Naive thymus-derived CD8-positive, alpha-beta T cell (primary cell): ENCODE measurements at regions not wholly inside any gene's neighbourhood (a gene's known extent, or its start where the extent isn't known, plus 50 kb on each side); places are given as distances from the start of the nearest gene placed in this dataset.

ENCODE experiments used
- ATAC-seq, 2 donors: fragments of 150-1000 bp; cut with Tn5 transposase in 1 of 2; sonication (Bioruptor Pico), chemical (Tn5 transposase) in 1 of 2; 1 replicate in 1 of 2; 2 replicates in 1 of 2; pipeline ENCODE4 v1.10.0; 2021; ENCODE audit warnings: mild to moderate bottlenecking in 2 of 2, moderate library complexity in 2 of 2
- POLR2A ChIA-PET: fragments of 350-600 bp; sonication (Branson Sonifier 250); formaldehyde crosslinking; loops from one replicate; lab custom pipeline; 2021; ENCODE audit warnings: antibody characterized with exemption; lab: Charles Lee
- DNase-seq, 10 donors: peaks; one replicate each; pipeline versions ENCODE4 v3.0.0 to v3.0.0-alpha.2; 2020 to 2022
- H3K27ac Mint-ChIP-seq, 10 donors: one replicate each; pipeline ENCODE4 v1.8.0; 2020 to 2022; ENCODE audit warnings: mild to moderate bottlenecking in 10 of 10, mixed read lengths in 10 of 10, moderate library complexity in 4 of 10, inconsistent platforms in 1 of 10
- H3K27me3 Mint-ChIP-seq, 5 donors: one replicate each; pipeline ENCODE4 v1.8.0; 2021 to 2022; ENCODE audit warnings: mixed read lengths in 5 of 5
- H3K36me3 Mint-ChIP-seq, 3 donors: one replicate each; pipeline ENCODE4 v1.8.0; 2020 to 2022; ENCODE audit warnings: mixed read lengths in 3 of 3, mild to moderate bottlenecking in 2 of 3, inconsistent platforms in 1 of 3
- H3K4me1 Mint-ChIP-seq, 4 donors: one replicate each; pipeline ENCODE4 v1.8.0; 2021 to 2022; ENCODE audit warnings: mixed read lengths in 4 of 4
- H3K4me3 Mint-ChIP-seq, 10 donors: one replicate each; pipeline ENCODE4 v1.8.0; 2020 to 2022; ENCODE audit warnings: mild to moderate bottlenecking in 10 of 10, mixed read lengths in 10 of 10, moderate library complexity in 6 of 10, inconsistent platforms in 1 of 10
- H3K9me3 Mint-ChIP-seq, 9 donors: one replicate each; pipeline ENCODE4 v1.8.0; 2020 to 2022; ENCODE audit warnings: mixed read lengths in 9 of 9, mild to moderate bottlenecking in 3 of 9, inconsistent platforms in 1 of 9, moderate library complexity in 1 of 9

DNA sequence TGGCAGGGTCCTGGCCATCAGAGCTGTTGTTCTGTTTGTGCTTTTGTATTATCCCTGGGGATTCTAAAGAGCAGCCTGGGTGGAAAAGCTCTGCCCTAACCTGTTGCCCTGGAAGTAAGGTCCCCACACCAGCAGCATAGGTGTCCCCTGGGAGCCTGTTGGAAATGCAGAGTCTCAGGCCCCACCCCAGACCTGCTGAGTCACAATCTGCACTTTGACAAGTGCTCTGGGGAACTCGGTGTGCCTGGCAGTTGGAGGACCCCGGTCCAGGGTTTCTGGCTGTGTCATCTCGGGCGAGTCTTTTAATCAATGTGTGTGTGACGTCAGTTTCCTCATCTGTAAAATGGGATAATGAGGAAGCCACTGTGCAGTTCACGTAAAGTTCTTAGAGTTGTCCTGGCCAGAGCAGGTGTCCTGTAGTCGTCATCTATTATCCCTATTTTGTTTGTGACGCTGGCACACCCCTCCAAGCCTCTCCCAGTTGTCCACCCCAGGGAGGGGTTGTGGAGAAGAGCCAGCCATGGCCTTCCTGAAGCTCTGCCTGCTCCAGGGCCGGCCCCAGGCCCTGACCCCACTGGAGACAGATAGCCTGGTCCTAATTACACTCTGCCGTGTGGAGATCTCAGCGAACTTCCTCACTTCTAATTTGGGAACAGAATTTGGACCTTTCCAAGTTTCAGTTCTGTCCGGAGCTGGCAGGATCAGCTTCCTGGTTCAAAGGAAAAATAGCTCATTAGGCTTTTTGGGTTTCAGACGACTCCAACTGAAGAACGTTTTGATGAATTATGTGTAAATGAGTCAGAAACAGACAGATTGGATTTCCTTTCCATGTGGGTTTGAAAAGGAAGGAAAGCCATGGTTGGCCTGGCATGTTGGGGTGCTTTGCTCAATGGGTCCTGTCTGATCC lies 295.7 kb upstream of the FOXF1 start:
- Mint-ChIP-seq H3K4me3 (no peak overlapping the region), H3K4me1 (peaks cover 0 to 14% (median 11%) of the 10 kb centered on the region in 4 donors), H3K27me3 (peaks cover 0 to 16% (median 7%) of the 10 kb centered on the region in 5 donors), H3K9me3 (peaks cover 0 to 15% (median 6%) of the 10 kb centered on the region in 9 donors), H3K36me3 (peaks cover 0 to 2% (median 0%) of the 10 kb centered on the region in 3 donors), H3K27ac (no peak overlapping the region)
- DNase-seq = no peak
- POLR2A ChIA-PET = no interaction called here
- no peak for ATAC-seq

DNA sequence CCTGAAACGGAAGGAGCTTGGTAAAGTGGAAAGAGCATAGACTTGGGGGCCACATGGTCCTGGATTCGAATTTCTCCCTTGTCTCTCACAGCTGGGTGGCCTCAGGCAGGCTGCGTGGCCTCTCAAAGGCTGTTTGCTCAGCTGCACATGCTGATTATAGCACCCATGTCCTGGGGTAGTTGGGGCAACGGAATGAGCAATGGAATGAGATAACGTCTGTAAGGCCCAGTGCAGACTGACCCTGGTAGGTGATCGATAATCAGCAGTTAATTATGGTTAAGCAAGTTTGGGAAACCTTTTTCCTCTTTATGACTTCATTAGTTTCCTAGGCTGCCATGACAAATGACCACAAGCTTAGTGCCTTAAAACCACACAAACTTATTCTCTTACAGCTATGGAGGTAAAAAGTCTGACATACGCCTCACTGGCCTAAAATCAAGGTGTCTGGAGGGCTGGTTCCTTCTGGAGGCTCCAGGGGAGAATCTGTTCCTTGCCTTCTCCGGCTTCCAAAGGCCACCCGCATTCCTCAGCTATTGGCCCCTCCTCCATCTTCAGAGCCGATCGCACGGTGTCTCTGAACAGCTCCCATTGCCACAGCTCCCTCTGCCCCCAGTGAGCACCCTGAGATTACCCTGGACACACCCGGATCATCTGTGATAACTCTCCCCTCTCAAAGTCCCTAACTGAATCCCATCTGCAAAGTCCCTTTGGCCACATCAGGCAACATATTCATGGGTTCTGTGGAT lies 294.9 kb upstream of the FOXF1 start:
- H3K27ac Mint-ChIP-seq = peak overlapping the region in 1 of 10 donors; percentile 3
- peaks cover 0 to 15% (median 6%) of the 10 kb centered on the region in 9 donors for H3K9me3 Mint-ChIP-seq
- POLR2A ChIA-PET = no interaction called here

DNA sequence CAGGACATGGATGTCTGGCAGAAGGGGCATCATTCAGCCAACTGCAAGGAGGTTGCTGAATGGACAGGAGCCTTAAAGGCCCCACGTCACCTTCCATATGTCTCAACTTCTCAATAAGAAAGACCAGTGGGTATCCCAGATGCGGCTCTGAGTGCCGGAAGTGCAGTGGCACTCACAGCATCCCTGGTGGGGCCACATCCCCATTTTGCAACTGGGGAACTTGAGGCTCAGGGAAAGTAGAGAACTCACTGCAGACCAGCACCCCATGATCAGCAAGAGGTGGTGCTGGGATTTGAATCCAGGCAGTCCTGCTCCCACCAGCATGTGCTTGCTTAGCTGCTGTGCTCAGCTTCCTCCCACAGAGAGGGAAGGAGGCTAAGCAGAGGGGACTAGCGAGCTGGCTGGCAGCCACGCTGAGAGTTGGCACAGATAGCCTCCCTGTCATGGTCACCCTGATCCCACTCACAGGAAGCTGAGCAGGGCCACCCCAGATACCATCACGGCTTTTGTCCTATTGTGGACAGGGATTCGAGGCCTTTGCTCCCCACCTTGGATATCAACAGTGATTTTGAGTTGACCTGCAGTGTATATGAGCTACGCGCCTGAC lies 294.2 kb upstream of the FOXF1 start:
- Mint-ChIP-seq H3K36me3 (peaks cover 0 to 2% (median 0%) of the 10 kb centered on the region in 3 donors), H3K4me3 (no peak overlapping the region), H3K27ac (no peak overlapping the region), H3K9me3 (peaks cover 0 to 13% (median 6%) of the 10 kb centered on the region in 9 donors), H3K4me1 (peaks cover 0 to 14% (median 11%) of the 10 kb centered on the region in 4 donors), H3K27me3 (peaks cover 0 to 19% (median 7%) of the 10 kb centered on the region in 5 donors)
- POLR2A ChIA-PET = no interaction called here
- DNase-seq = no peak
- ATAC-seq = no peak

More for the DNA sequence above, 294.9 kb upstream of the FOXF1 start:
- no peak for ATAC-seq
- Mint-ChIP-seq H3K4me1 (peaks cover 0 to 14% (median 11%) of the 10 kb centered on the region in 4 donors), H3K36me3 (peaks cover 0 to 2% (median 0%) of the 10 kb centered on the region in 3 donors), H3K4me3 (no peak overlapping the region), H3K27me3 (peaks cover 0 to 19% (median 7%) of the 10 kb centered on the region in 5 donors)
- DNase-seq = no peak

DNA sequence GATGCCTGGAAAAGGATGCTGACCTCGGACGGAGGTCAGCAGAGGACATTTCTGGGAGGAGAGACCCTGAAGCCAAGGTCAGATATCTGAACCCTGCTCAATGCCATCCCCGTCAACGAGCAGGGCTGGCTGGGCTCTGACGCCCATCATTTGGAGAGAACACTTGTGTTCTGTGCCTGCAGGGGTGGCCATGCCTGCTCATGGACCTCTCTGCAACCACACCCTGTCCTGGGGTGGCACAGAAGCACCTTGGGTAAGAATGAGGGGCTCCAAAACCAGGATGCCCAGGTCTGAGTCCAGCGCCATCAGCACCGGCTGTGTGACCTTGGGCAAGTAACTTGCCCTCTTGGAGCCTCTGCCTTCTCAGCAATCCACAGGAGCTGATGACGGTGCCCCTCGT lies 293.7 kb upstream of the FOXF1 start:
- Mint-ChIP-seq H3K4me3 (no peak overlapping the region), H3K4me1 (peaks cover 0 to 14% (median 11%) of the 10 kb centered on the region in 4 donors), H3K9me3 (peaks cover 0 to 13% (median 6%) of the 10 kb centered on the region in 9 donors), H3K27ac (no peak overlapping the region), H3K36me3 (peaks cover 0 to 2% (median 0%) of the 10 kb centered on the region in 3 donors), H3K27me3 (peaks cover 0 to 19% (median 10%) of the 10 kb centered on the region in 5 donors)
- ATAC-seq (no peak), DNase-seq (no peak)
- POLR2A ChIA-PET = no interaction called here

- no peak overlapping the region for H3K4me3 Mint-ChIP-seq
- H3K4me1 Mint-ChIP-seq = peaks cover 0 to 14% (median 8%) of the 10 kb centered on the region in 4 donors
- DNase-seq = no peak
- POLR2A ChIA-PET = no interaction called here
- peaks cover 0 to 11% (median 6%) of the 10 kb centered on the region in 9 donors for H3K9me3 Mint-ChIP-seq
- ATAC-seq = no peak
- peaks cover 0 to 24% (median 11%) of the 10 kb centered on the region in 5 donors for H3K27me3 Mint-ChIP-seq
- H3K36me3 Mint-ChIP-seq = no peaks in the 10 kb centered on the region
- H3K27ac Mint-ChIP-seq = no peak overlapping the region
Observed at GRCh38 chr16:86217001-86217890, 293.1 kb upstream of the FOXF1 start.

GRCh38 chr16:86217891-86218270 lies 292.4 kb upstream of the FOXF1 start:
- Mint-ChIP-seq H3K4me3 (no peak overlapping the region), H3K27ac (no peak overlapping the region), H3K4me1 (peaks cover 0 to 10% (median 4%) of the 10 kb centered on the region in 4 donors), H3K27me3 (peaks cover under 1 to 24% (median 15%) of the 10 kb centered on the region in 5 donors), H3K36me3 (no peaks in the 10 kb centered on the region), H3K9me3 (peaks cover 0 to 5% (median 1%) of the 10 kb centered on the region in 9 donors)
- no peak for ATAC-seq
- POLR2A ChIA-PET = no interaction called here
- no peak for DNase-seq

DNA sequence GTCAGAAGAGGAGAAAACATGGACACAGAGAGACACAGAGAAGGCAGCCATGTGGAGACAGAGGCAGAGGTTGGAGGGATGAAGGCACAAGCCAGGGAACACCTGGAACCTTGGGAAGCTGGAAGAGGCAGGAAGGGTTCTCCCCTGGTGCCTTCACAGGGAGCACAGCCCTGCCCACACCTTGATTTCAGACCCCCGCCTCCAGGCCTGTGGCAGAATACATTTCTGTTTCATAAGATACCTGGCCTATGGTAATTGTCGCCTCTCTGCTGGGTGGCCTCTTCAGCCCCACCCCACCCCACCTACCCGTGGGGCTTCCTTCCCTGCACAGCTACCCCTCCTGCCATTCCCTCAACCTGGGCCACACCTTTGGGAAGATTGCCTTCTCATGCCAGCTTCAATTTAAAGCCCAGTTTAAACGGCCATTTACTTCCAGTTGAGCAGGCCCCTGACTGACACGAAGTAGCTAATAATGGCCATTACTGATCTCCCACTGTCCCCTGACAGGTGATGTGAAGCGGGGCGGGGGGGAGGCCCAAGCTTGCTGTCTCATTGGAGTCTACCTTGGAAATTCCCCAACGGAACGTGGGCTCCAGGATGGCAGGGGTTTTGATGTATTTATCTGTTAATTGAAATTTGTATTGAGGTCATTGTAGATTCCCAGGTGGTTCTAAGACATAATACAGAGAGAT lies 291.7 kb upstream of the FOXF1 start:
- peaks cover 0 to 4% (median 0%) of the 10 kb centered on the region in 3 donors for H3K36me3 Mint-ChIP-seq
- POLR2A ChIA-PET = no interaction called here
- H3K27me3 Mint-ChIP-seq = peaks cover 6 to 30% (median 20%) of the 10 kb centered on the region in 5 donors
- peaks cover 0 to 2% (median 0%) of the 10 kb centered on the region in 9 donors for H3K9me3 Mint-ChIP-seq
- no peak overlapping the region for H3K4me3 Mint-ChIP-seq
- DNase-seq (no peak), ATAC-seq (no peak)
- peaks cover 0 to 3% (median 0%) of the 10 kb centered on the region in 4 donors for H3K4me1 Mint-ChIP-seq
- no peak overlapping the region for H3K27ac Mint-ChIP-seq

- peaks cover 0 to 4% (median 0%) of the 10 kb centered on the region in 3 donors for H3K36me3 Mint-ChIP-seq
Observed at GRCh38 chr16:86219655-86220445, 290.5 kb upstream of the FOXF1 start.

GRCh38 chr16:86220561-86220960 lies 289.8 kb upstream of the FOXF1 start:
- peaks cover 0 to 4% (median 0%) of the 10 kb centered on the region in 3 donors for H3K36me3 Mint-ChIP-seq
- peaks cover 6 to 24% (median 16%) of the 10 kb centered on the region in 5 donors for H3K27me3 Mint-ChIP-seq
- POLR2A ChIA-PET = no interaction called here
- DNase-seq = no peak
- no peaks in the 10 kb centered on the region for H3K4me1 Mint-ChIP-seq
- peaks cover 0 to 2% (median 0%) of the 10 kb centered on the region in 9 donors for H3K9me3 Mint-ChIP-seq
- no peak for ATAC-seq
- H3K4me3 Mint-ChIP-seq = no peak overlapping the region
- H3K27ac Mint-ChIP-seq = no peak overlapping the region

More at GRCh38 chr16:86219655-86220445, 290.5 kb upstream of the FOXF1 start:
- DNase-seq = no peak
- POLR2A ChIA-PET = no interaction called here
- ATAC-seq = no peak
- no peak overlapping the region for H3K27ac Mint-ChIP-seq
- peaks cover 0 to 2% (median 0%) of the 10 kb centered on the region in 9 donors for H3K9me3 Mint-ChIP-seq
- H3K4me1 Mint-ChIP-seq = no peaks in the 10 kb centered on the region
- H3K4me3 Mint-ChIP-seq = peak overlapping the region in 1 of 10 donors; percentile 30
- H3K27me3 Mint-ChIP-seq = peaks cover 6 to 29% (median 20%) of the 10 kb centered on the region in 5 donors

- ATAC-seq (no peak), DNase-seq (no peak)
- Mint-ChIP-seq H3K27ac (no peak overlapping the region), H3K9me3 (peaks cover 0 to 2% (median 0%) of the 10 kb centered on the region in 9 donors), H3K36me3 (peaks cover 0 to 4% (median 0%) of the 10 kb centered on the region in 3 donors), H3K4me3 (no peak overlapping the region), H3K27me3 (peaks cover 6 to 24% (median 13%) of the 10 kb centered on the region in 5 donors), H3K4me1 (no peaks in the 10 kb centered on the region)
- POLR2A ChIA-PET = no interaction called here
Observed at GRCh38 chr16:86221085-86221484, 289.2 kb upstream of the FOXF1 start.
